ENCODE measurements at regions not wholly inside any gene's neighbourhood (a gene's known extent, or its start where the extent isn't known, plus 50 kb on each side); places are given as distances from the start of the nearest gene placed in this dataset.

GRCh38 chr19:28642787-28643683 lies 569.9 kb downstream of the UQCRFS1 start:
- TF ChIP-seq POLR2A (IDR thresholded peaks at IDR 0.05) (no peak), POLR2AphosphoS5 (IDR thresholded peaks at IDR 0.05) (no peak), CTCF (IDR thresholded peaks at IDR 0.05) (no peak)
- H3K36me3 ChIP-seq, result no peaks in the 10 kb centered on the region
- H3K4me3 ChIP-seq, result no peak overlapping the region
- H3K27me3 ChIP-seq, result no peaks in the 10 kb centered on the region
- no peak overlapping the region for H3K27ac ChIP-seq
- intact Hi-C loops (cut with DNase I; ENCODE audit: low total_unique reads), result no loop called here
- H3K4me1 ChIP-seq, result no peaks in the 10 kb centered on the region
- no peak for DNase-seq (ENCODE audit: low spot score in 2 of 2)
- H3K9me3 ChIP-seq, result no peaks in the 10 kb centered on the region

- H3K27ac ChIP-seq, result no peak overlapping the region
- no peaks in the 10 kb centered on the region for H3K27me3 ChIP-seq
- intact Hi-C loops (cut with DNase I; ENCODE audit: low total_unique reads), result no loop called here
- no peak for DNase-seq (ENCODE audit: low spot score in 2 of 2)
- H3K4me3 ChIP-seq, result no peak overlapping the region
- H3K36me3 ChIP-seq, result no peaks in the 10 kb centered on the region
- TF ChIP-seq POLR2A (IDR thresholded peaks at IDR 0.05) (no peak), CTCF (IDR thresholded peaks at IDR 0.05) (no peak), POLR2AphosphoS5 (IDR thresholded peaks at IDR 0.05) (no peak)
- no peaks in the 10 kb centered on the region for H3K9me3 ChIP-seq
- no peaks in the 10 kb centered on the region for H3K4me1 ChIP-seq
Observed at GRCh38 chr19:28641395-28641794, 571.6 kb downstream of the UQCRFS1 start.

- intact Hi-C loops (cut with DNase I; ENCODE audit: low total_unique reads), result no loop called here
- DNase-seq (ENCODE audit: low spot score in 2 of 2), result no peak
- no peaks in the 10 kb centered on the region for H3K4me1 ChIP-seq
- no peaks in the 10 kb centered on the region for H3K36me3 ChIP-seq
- no peaks in the 10 kb centered on the region for H3K27me3 ChIP-seq
- TF ChIP-seq POLR2A (IDR thresholded peaks at IDR 0.05), result no peak
- TF ChIP-seq CTCF (IDR thresholded peaks at IDR 0.05), result no peak
- TF ChIP-seq POLR2AphosphoS5 (IDR thresholded peaks at IDR 0.05), result no peak
- H3K9me3 ChIP-seq, result peaks cover 0 to under 1% of the 10 kb centered on the region in 2 donors
- no peak overlapping the region for H3K27ac ChIP-seq
- no peak overlapping the region for H3K4me3 ChIP-seq
Observed at GRCh38 chr19:28640506-28640905, 572.4 kb downstream of the UQCRFS1 start.

- no peak for DNase-seq (ENCODE audit: low spot score in 2 of 2)
- no peak overlapping the region for H3K27ac ChIP-seq
- no peak for TF ChIP-seq CTCF (IDR thresholded peaks at IDR 0.05)
- no peak for TF ChIP-seq POLR2AphosphoS5 (IDR thresholded peaks at IDR 0.05)
- no peak for TF ChIP-seq POLR2A (IDR thresholded peaks at IDR 0.05)
- H3K9me3 ChIP-seq, result peaks cover 4 to 18% of the 10 kb centered on the region in 2 donors
- no peaks in the 10 kb centered on the region for H3K36me3 ChIP-seq
- intact Hi-C loops (cut with DNase I; ENCODE audit: low total_unique reads), result no loop called here
- H3K4me3 ChIP-seq, result no peak overlapping the region
- H3K4me1 ChIP-seq, result no peaks in the 10 kb centered on the region
- H3K27me3 ChIP-seq, result no peaks in the 10 kb centered on the region
Observed at GRCh38 chr19:28638445-28638844, 574.5 kb downstream of the UQCRFS1 start.

GRCh38 chr19:28636706-28637105 lies 576.2 kb downstream of the UQCRFS1 start:
- no peaks in the 10 kb centered on the region for H3K27me3 ChIP-seq
- intact Hi-C loops (cut with DNase I; ENCODE audit: low total_unique reads), result no loop called here
- no peak overlapping the region for H3K4me3 ChIP-seq
- TF ChIP-seq CTCF (IDR thresholded peaks at IDR 0.05) (no peak), POLR2A (IDR thresholded peaks at IDR 0.05) (no peak), POLR2AphosphoS5 (IDR thresholded peaks at IDR 0.05) (no peak)
- H3K4me1 ChIP-seq, result no peaks in the 10 kb centered on the region
- H3K9me3 ChIP-seq, result peaks cover 11 to 20% of the 10 kb centered on the region in 2 donors
- DNase-seq (ENCODE audit: low spot score in 2 of 2), result no peak
- no peak overlapping the region for H3K27ac ChIP-seq
- no peaks in the 10 kb centered on the region for H3K36me3 ChIP-seq
